GM18511 (cell line): ENCODE measurements at regions not wholly inside any gene's neighbourhood (a gene's known extent, or its start where the extent isn't known, plus 50 kb on each side); places are given as distances from the start of the nearest gene placed in this dataset.

ENCODE experiments used
- ATAC-seq: cut with Tn5 transposase; IDR thresholded peaks from one replicate; pipeline ENCODE4 v1.9.1; 2021; ENCODE audit warnings: mild to moderate bottlenecking, moderate library complexity; ENCODE audit not compliant: unreplicated experiment

DNA sequence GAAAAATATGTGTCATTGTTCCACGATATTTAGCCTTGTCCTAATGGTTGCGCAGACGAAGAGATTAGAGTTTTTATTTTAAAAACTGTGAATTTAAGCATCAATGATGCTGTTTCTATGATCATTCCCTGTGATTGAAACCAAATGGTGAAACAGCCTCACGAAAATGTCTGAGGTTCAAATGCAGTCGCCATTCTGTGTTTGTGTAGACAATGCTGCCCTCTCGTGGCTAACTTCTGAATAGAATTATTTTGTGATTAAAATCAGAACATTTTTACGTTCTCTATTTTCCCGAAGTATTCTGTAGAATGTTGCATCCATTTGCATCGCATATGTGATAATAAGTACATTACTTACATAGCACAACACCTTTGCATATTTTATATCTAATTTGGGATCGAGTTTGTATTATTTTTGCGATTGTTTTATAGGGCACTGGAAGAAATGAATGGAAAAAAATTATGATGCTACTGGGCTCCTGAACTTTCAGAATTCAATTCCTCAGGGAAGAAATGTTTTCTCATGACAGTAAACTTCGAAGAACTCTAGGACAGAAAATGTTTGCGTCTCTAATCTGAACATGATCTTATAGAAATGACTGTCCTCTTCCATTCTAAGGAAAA lies 54.8 kb upstream of the CREB1 start:
- no peak for ATAC-seq

GRCh38 chr2:207475546-207475945 lies 54.2 kb upstream of the CREB1 start:
- ATAC-seq = no peak

DNA sequence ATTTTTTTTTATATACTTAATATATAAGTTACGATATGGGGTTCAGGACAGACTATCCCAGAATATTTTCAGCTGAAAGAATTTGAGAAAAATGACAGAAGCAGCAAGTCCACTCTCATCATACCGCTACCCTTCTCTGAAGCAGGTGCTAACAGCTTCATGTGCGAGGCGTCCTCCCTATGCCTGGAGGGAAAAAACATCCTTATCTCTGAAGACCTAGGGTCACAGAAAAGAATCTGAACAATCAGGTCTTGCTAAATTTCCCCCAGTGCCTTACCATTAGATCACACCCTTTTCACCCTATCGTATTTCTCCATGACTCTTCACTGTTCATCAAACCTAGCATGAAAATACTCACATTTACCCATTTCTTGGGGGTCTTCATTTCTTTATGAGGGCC lies 51.9 kb upstream of the CREB1 start:
- no peak for ATAC-seq

DNA sequence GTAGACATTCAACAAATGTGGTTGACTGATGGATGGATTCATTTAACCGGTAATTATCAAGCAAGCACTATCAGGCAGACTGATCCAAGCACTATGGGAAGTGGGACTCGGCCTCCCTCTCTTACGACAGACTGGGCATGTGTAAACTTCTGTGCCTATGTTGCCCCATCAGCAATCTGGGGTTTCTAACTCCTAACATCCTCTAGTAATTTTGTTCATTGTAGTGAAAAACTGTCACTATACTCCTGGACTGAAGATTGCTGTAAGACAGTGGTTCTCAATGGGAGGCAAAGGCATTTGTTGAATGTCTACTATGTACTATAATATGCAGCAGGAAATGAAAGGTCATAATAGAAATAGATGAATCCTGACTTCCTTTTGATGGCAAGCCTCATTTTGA lies 51.2 kb upstream of the CREB1 start:
- no peak for ATAC-seq

DNA sequence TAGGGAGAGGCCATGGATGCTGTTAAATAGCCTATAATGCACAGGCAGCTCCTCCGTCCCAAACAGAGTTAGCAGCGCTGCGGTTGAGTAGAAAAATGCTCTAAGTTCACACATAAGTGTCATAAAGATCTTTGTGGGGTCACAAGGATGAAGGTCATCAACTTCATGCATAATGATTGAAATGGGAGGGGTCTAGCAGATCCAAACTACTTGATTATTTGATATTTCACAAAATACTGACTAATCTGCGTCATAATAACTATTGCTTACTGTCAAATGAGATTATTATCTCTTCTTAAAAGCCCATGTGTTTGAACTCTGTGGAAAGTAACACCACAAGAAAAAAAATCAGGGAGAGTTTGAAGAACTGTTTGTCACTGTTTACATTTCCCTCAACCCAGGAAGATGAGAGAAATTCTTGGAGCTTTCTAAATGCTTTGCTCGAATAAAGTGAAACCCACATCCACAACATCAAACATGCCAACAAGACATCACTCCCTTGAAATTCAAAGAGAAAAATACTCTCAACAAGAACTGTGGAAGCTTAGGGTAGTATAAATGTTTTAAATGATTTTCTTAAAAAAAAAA lies 50.5 kb upstream of the CREB1 start:
- ATAC-seq = no peak
